GM12891 (cell line): ENCODE measurements at regions not wholly inside any gene's neighbourhood (a gene's known extent, or its start where the extent isn't known, plus 50 kb on each side); places are given as distances from the start of the nearest gene placed in this dataset.

Source experiments
- POLR2A ChIP-seq: IDR thresholded peaks from 2 replicates; pipeline ENCODE4 v1.6.1; 2011; ENCODE audit warnings: low read depth, low read length, control low read depth
- POLR2AphosphoS5 ChIP-seq: IDR thresholded peaks from 2 replicates; pipeline ENCODE4 v1.6.1; 2011; ENCODE audit warnings: low read depth, low read length, control low read depth
- POU2F2 ChIP-seq: IDR thresholded peaks from 2 replicates; pipeline ENCODE4 v1.6.1; 2011; ENCODE audit warnings: low read depth, mild to moderate bottlenecking, control low read depth, low read length, moderate library complexity
- SPI1 ChIP-seq: IDR thresholded peaks from 2 replicates; pipeline ENCODE4 v1.6.1; 2011; ENCODE audit warnings: low read depth, low read length, control low read depth
- TAF1 ChIP-seq: IDR thresholded peaks from 2 replicates; pipeline ENCODE4 v1.6.1; 2011; ENCODE audit warnings: low read depth, low read length, control low read depth

DNA sequence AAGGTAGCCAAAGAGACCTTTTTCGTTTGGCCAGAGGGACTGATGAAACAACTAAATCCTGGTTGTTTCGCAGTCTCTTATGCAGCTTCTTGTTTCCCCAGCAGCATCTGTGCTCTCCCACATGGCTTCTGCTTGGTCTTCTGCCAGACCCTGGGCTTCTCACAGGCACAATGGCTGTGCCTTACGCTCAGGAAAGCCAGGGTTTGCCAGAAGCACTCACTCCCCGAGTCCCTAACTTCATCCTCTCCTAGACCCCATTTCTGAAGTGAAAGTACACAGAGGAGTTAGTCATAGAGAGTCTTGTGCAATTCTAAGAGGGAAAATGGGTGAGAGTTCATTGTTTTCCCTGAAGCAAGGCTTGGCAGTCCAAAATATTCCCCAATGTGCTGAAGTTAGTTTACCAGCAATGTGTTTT, 121.7 kb downstream of the EVX1 start:
- TF ChIP-seq POLR2A (no peak), TAF1 (no peak), POLR2AphosphoS5 (no peak), SPI1 (no peak), POU2F2 (no peak)
